GM12878 (cell line): ENCODE measurements at regions not wholly inside any gene's neighbourhood (a gene's known extent, or its start where the extent isn't known, plus 50 kb on each side); places are given as distances from the start of the nearest gene placed in this dataset.

ENCODE experiments used
- ATAC-seq: fragments of 200-7000 bp; cut with Tn5 transposase; 3 replicates; pipeline ENCODE4 v1.9.1; 2020; ENCODE audit warnings: mild to moderate bottlenecking, moderate library complexity
- BruUV-seq: library from RNA; stranded (reverse); fragments of 400-500 nt; replicated peaks from 2 replicates; lab custom pipeline; 2021; lab: Mats Ljungman, UMichigan
- CTCF ChIA-PET: fragments of 300-600 bp; sonication (Branson Sonifier 250); formaldehyde crosslinking; extraction: SDS; loops from one replicate; lab custom pipeline; 2021; ENCODE audit warnings: inconsistent platforms; lab: Yijun Ruan, JAX
- POLR2A ChIA-PET: fragments of 350-600 bp; formaldehyde crosslinking; extraction: SDS; loops from one replicate; lab custom pipeline; 2021; ENCODE audit warnings: inconsistent platforms; lab: Charles Lee
- RAD21 ChIA-PET: fragments of 300-600 bp; sonication (Branson Sonifier 250); formaldehyde crosslinking; loops from one replicate; lab custom pipeline; 2023; ENCODE audit warnings: antibody characterized with exemption; ENCODE audit not compliant: unreplicated experiment; lab: Charles Lee
- SMC1A ChIA-PET: fragments of 300-600 bp; sonication (Branson Sonifier 250); formaldehyde crosslinking; loops from one replicate; lab custom pipeline; 2023; ENCODE audit not compliant: unreplicated experiment, uncharacterized antibody; lab: Charles Lee
- DNase-seq: peaks from one replicate; pipeline ENCODE4 v3.0.0-alpha.2; 2011; ENCODE audit warnings: low read depth, low spot score
- FAIRE-seq: peaks from 3 replicates; lab custom pipeline; 2011; peaks lifted over from hg19 to GRCh38; lab: Jason Lieb, UNC
- H2AFZ ChIP-seq: 2 replicates; pipeline ENCODE4 v1.6.0; 2011; ENCODE audit warnings: low read depth, low read length, control low read depth; ENCODE audit not compliant: control insufficient read depth
- H3K27ac ChIP-seq: 2 replicates; pipeline ENCODE4 v1.5.1; 2011; ENCODE audit warnings: control low read depth; ENCODE audit not compliant: control insufficient read depth, insufficient read depth
- H3K27me3 ChIP-seq, 2 experiments: replicated peaks in 1 of 2; 2 replicates each; pipeline versions ENCODE4 v1.6.0 to v1.6.1; 2011; ENCODE audit warnings: low read length in 1 of 2; ENCODE audit not compliant: control insufficient read depth in 2 of 2, insufficient read depth in 2 of 2
- H3K36me3 ChIP-seq, 2 experiments: 2 replicates each; pipeline ENCODE4 v1.5.1; 2011; ENCODE audit warnings: low read length in 1 of 2; ENCODE audit not compliant: control insufficient read depth in 2 of 2, insufficient read depth in 2 of 2
- H3K4me1 ChIP-seq: 2 replicates; pipeline ENCODE4 v1.6.1; 2011; ENCODE audit warnings: mild to moderate bottlenecking, low read length, moderate library complexity, mixed read lengths; ENCODE audit not compliant: control insufficient read depth, insufficient read depth
- H3K4me2 ChIP-seq: 2 replicates; pipeline ENCODE4 v1.6.0; 2011; ENCODE audit warnings: control low read depth; ENCODE audit not compliant: control insufficient read depth, insufficient read depth
- H3K4me3 ChIP-seq: fragments of 200-600 bp; sonication (generic); 2 replicates; pipeline ENCODE4 v1.5.1; 2016
- H3K79me2 ChIP-seq: 2 replicates; pipeline ENCODE4 v1.6.0; 2011; ENCODE audit warnings: low read length; ENCODE audit not compliant: control insufficient read depth, insufficient read depth
- H3K9ac ChIP-seq: 2 replicates; pipeline ENCODE4 v1.8.0; 2011; ENCODE audit warnings: low read length, control low read depth, mixed read lengths; ENCODE audit not compliant: control insufficient read depth, insufficient read depth
- H3K9me3 ChIP-seq: replicated peaks from 3 replicates; pipeline ENCODE4 v1.5.1; 2011; ENCODE audit warnings: mild to moderate bottlenecking, low read length; ENCODE audit not compliant: control insufficient read depth, insufficient read depth
- H4K20me1 ChIP-seq: 2 replicates; pipeline ENCODE4 v1.6.0; 2011; ENCODE audit not compliant: control insufficient read depth, insufficient read depth
- ASH2L ChIP-seq: fragments of 300-600, 200-600 bp; sonication (generic); IDR thresholded peaks from 2 replicates; pipeline ENCODE4 v1.6.1; 2017; ENCODE audit warnings: low read depth, mild to moderate bottlenecking, borderline replicate concordance
- EZH2 ChIP-seq: IDR thresholded peaks from 2 replicates; pipeline ENCODE4 v1.6.1; 2012; ENCODE audit warnings: low read depth, mild to moderate bottlenecking, control low read depth, inconsistent platforms, low read length, borderline replicate concordance; ENCODE audit not compliant: control insufficient read depth
- IKZF2 ChIP-seq, 2 experiments: fragments of 450-650 bp; IDR thresholded peaks; 2 replicates each; pipeline ENCODE4 v1.6.1; 2017; ENCODE audit warnings: mild to moderate bottlenecking in 2 of 2, moderate library complexity in 2 of 2
- MYB ChIP-seq: fragments of 150-350 bp; IDR thresholded peaks from 2 replicates; pipeline ENCODE4 v1.6.1; 2014; ENCODE audit warnings: mild to moderate bottlenecking, low read depth, low read length, borderline replicate concordance
- MYC ChIP-seq: IDR thresholded peaks from 2 replicates; pipeline ENCODE4 v1.6.1; 2011; ENCODE audit warnings: mild to moderate bottlenecking, low read length, moderate library complexity, inconsistent platforms; ENCODE audit not compliant: insufficient read depth, insufficient replicate concordance, insufficient read length, severe bottlenecking
- NRF1 ChIP-seq: conservative IDR thresholded peaks from 2 replicates; pipeline ENCODE4 v1.6.1; 2011; ENCODE audit warnings: mild to moderate bottlenecking, low read depth, low read length, improper control_type of control experiment
- STAT3 ChIP-seq: IDR thresholded peaks from 2 replicates; pipeline ENCODE4 v1.6.1; 2011; ENCODE audit warnings: low read depth, low read length, improper control_type of control experiment
- SUZ12 ChIP-seq: fragments of 200-600 bp; sonication (generic); IDR thresholded peaks from one replicate; pipeline ENCODE4 v1.6.1; 2018; ENCODE audit warnings: antibody characterized with exemption, mild to moderate bottlenecking; ENCODE audit not compliant: unreplicated experiment
- USF2 ChIP-seq: IDR thresholded peaks from 2 replicates; pipeline ENCODE4 v1.6.1; 2011; ENCODE audit warnings: low read depth, low read length, improper control_type of control experiment, borderline replicate concordance
- ZBTB33 ChIP-seq: fragments of 450-650 bp; IDR thresholded peaks from 2 replicates; pipeline ENCODE4 v1.6.1; 2017; ENCODE audit warnings: mild to moderate bottlenecking
- WGBS: methylation state at CpG from one replicate; pipeline ENCODE4 v1.1.6; 2016; ENCODE audit warnings: low lambda C conversion rate; ENCODE audit not compliant: insufficient replicate concordance, insufficient coverage; ENCODE audit errors: missing lambda C conversion rate; 5-methylcytosine and 5-hydroxymethylcytosine counted together
- in situ Hi-C: fragments of 300-500 bp; cut with MboI; formaldehyde crosslinking; loops from 9 replicates; pipeline ENCODE4 v1.14.3; 2018; ENCODE audit warnings: mixed read lengths
- intact Hi-C: fragments of 100-400 bp; cut with micrococcal nuclease; formaldehyde crosslinking; loops from one replicate; pipeline ENCODE4 v1.14.2; 2022; ENCODE audit not compliant: unreplicated experiment
- TF ChIP-seq, protein P1 (sequence below): IDR thresholded peaks from 2 replicates; pipeline ENCODE4 v1.6.1; 2012; ENCODE audit warnings: low read depth, low read length, improper control_type of control experiment
- TF ChIP-seq, protein P2 (sequence below): fragments of 450-650 bp; IDR thresholded peaks from 2 replicates; pipeline ENCODE4 v1.6.1; 2018; ENCODE audit warnings: mild to moderate bottlenecking, low read depth, moderate library complexity; ENCODE audit not compliant: partially characterized antibody
- TF ChIP-seq, protein P3 (sequence below): IDR thresholded peaks from 2 replicates; pipeline ENCODE4 v1.6.1; 2012; ENCODE audit warnings: mild to moderate bottlenecking, low read depth, low read length

- H3K27ac ChIP-seq: no peak overlapping the region
- intact Hi-C loops (no loop called here), in situ Hi-C loops (no loop called here)
- H4K20me1 ChIP-seq: no peaks in the 10 kb centered on the region
- no peak overlapping the region for H3K4me3 ChIP-seq
- ChIA-PET CTCF (interaction anchor here (1.6 kb wide), 1 partner anchor 10 kb away, joined by 3 read pairs; no protein-coding TSS in a partner anchor), SMC1A (interaction anchor here (1.6 kb wide), 1 partner anchor 12 kb away, joined by 3 read pairs; no protein-coding TSS in a partner anchor), POLR2A (interaction anchor here (0.6 kb wide), 1 partner anchor 1074 kb away, joined by 3 read pairs; no protein-coding TSS in a partner anchor), RAD21 (no interaction called here)
- H3K9me3 ChIP-seq: no peaks in the 10 kb centered on the region
- 44% methylated on average over 3 of the region's 3 CpGs for WGBS
- H3K4me2 ChIP-seq: no peak overlapping the region
- ATAC-seq (no peak), FAIRE-seq (no peak), DNase-seq (no peak)
- no peak overlapping the region for H2AFZ ChIP-seq
- no peaks in the 10 kb centered on the region for H3K79me2 ChIP-seq
- H3K36me3 ChIP-seq: no peaks in the 10 kb centered on the region
- BruUV-seq: no TSS peak
- no peak overlapping the region for H3K9ac ChIP-seq
- no peaks in the 10 kb centered on the region for H3K27me3 ChIP-seq
- H3K4me1 ChIP-seq: no peaks in the 10 kb centered on the region
- TF ChIP-seq SUZ12 (no peak), IKZF2 (IDR thresholded peaks at IDR 0.05) (no peak), STAT3 (no peak), USF2 (no peak), ASH2L (no peak), EZH2 (no peak), MYC (no peak), ZBTB33 (no peak), MYB (no peak), NRF1 (no peak)
- TF ChIP-seq, protein P1, sequence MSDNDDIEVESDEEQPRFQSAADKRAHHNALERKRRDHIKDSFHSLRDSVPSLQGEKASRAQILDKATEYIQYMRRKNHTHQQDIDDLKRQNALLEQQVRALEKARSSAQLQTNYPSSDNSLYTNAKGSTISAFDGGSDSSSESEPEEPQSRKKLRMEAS: no peak
- TF ChIP-seq, protein P2, sequence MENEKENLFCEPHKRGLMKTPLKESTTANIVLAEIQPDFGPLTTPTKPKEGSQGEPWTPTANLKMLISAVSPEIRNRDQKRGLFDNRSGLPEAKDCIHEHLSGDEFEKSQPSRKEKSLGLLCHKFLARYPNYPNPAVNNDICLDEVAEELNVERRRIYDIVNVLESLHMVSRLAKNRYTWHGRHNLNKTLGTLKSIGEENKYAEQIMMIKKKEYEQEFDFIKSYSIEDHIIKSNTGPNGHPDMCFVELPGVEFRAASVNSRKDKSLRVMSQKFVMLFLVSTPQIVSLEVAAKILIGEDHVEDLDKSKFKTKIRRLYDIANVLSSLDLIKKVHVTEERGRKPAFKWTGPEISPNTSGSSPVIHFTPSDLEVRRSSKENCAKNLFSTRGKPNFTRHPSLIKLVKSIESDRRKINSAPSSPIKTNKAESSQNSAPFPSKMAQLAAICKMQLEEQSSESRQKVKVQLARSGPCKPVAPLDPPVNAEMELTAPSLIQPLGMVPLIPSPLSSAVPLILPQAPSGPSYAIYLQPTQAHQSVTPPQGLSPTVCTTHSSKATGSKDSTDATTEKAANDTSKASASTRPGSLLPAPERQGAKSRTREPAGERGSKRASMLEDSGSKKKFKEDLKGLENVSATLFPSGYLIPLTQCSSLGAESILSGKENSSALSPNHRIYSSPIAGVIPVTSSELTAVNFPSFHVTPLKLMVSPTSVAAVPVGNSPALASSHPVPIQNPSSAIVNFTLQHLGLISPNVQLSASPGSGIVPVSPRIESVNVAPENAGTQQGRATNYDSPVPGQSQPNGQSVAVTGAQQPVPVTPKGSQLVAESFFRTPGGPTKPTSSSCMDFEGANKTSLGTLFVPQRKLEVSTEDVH: no peak
- TF ChIP-seq, protein P3, sequence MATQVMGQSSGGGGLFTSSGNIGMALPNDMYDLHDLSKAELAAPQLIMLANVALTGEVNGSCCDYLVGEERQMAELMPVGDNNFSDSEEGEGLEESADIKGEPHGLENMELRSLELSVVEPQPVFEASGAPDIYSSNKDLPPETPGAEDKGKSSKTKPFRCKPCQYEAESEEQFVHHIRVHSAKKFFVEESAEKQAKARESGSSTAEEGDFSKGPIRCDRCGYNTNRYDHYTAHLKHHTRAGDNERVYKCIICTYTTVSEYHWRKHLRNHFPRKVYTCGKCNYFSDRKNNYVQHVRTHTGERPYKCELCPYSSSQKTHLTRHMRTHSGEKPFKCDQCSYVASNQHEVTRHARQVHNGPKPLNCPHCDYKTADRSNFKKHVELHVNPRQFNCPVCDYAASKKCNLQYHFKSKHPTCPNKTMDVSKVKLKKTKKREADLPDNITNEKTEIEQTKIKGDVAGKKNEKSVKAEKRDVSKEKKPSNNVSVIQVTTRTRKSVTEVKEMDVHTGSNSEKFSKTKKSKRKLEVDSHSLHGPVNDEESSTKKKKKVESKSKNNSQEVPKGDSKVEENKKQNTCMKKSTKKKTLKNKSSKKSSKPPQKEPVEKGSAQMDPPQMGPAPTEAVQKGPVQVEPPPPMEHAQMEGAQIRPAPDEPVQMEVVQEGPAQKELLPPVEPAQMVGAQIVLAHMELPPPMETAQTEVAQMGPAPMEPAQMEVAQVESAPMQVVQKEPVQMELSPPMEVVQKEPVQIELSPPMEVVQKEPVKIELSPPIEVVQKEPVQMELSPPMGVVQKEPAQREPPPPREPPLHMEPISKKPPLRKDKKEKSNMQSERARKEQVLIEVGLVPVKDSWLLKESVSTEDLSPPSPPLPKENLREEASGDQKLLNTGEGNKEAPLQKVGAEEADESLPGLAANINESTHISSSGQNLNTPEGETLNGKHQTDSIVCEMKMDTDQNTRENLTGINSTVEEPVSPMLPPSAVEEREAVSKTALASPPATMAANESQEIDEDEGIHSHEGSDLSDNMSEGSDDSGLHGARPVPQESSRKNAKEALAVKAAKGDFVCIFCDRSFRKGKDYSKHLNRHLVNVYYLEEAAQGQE: no peak
Measured at GRCh38 chr5:31062902-31063580, 130.4 kb upstream of the CDH6 start.
